HG03064 (cell line): ENCODE measurements at regions not wholly inside any gene's neighbourhood (a gene's known extent, or its start where the extent isn't known, plus 50 kb on each side); places are given as distances from the start of the nearest gene placed in this dataset.

ENCODE experiments used
- ATAC-seq: cut with Tn5 transposase; IDR thresholded peaks from one replicate; pipeline ENCODE4 v1.9.1; 2021; ENCODE audit warnings: low read depth; ENCODE audit not compliant: unreplicated experiment

GRCh38 chr16:72426386-72426785 lies 254.4 kb upstream of the PMFBP1 start:
- no peak for ATAC-seq

GRCh38 chr16:72425571-72426341 lies 253.8 kb upstream of the PMFBP1 start:
- ATAC-seq, result no peak

- no peak for ATAC-seq
These were observed 252.8 kb upstream of the PMFBP1 start for GRCh38 chr16:72424757-72425156.

- ATAC-seq, result no peak
These were observed 250.4 kb upstream of the PMFBP1 start for GRCh38 chr16:72422308-72422897.

GRCh38 chr16:72419638-72420037 lies 247.7 kb upstream of the PMFBP1 start:
- ATAC-seq, result no peak

GRCh38 chr16:72415379-72415778 lies 243.4 kb upstream of the PMFBP1 start:
- no peak for ATAC-seq

- ATAC-seq, result no peak
These were observed 238.5 kb upstream of the PMFBP1 start for GRCh38 chr16:72410492-72410891.

GRCh38 chr16:72409423-72409822 lies 237.5 kb upstream of the PMFBP1 start:
- no peak for ATAC-seq

GRCh38 chr16:72406390-72406789 lies 234.4 kb upstream of the PMFBP1 start:
- ATAC-seq, result no peak

- no peak for ATAC-seq
These were observed 232.3 kb upstream of the PMFBP1 start for GRCh38 chr16:72404299-72404698.

- ATAC-seq, result no peak
These were observed 229.1 kb upstream of the PMFBP1 start for GRCh38 chr16:72401084-72401361.

GRCh38 chr16:72400257-72401083 lies 228.5 kb upstream of the PMFBP1 start:
- no peak for ATAC-seq

GRCh38 chr16:72399811-72400210 lies 227.9 kb upstream of the PMFBP1 start:
- no peak for ATAC-seq

- ATAC-seq, result no peak
These were observed 225.9 kb upstream of the PMFBP1 start for GRCh38 chr16:72397876-72398275.

GRCh38 chr16:72394526-72394925 lies 222.6 kb upstream of the PMFBP1 start:
- ATAC-seq, result no peak

- ATAC-seq, result no peak
These were observed 217.8 kb upstream of the PMFBP1 start for GRCh38 chr16:72389791-72390190.

- ATAC-seq, result no peak
These were observed 216.1 kb upstream of the PMFBP1 start for GRCh38 chr16:72388007-72388406.

- ATAC-seq, result no peak
These were observed 212.7 kb upstream of the PMFBP1 start for GRCh38 chr16:72384651-72385050.

GRCh38 chr16:72380283-72380682 lies 208.3 kb upstream of the PMFBP1 start:
- no peak for ATAC-seq

GRCh38 chr16:72373201-72373600 lies 201.2 kb upstream of the PMFBP1 start:
- no peak for ATAC-seq

GRCh38 chr16:72372087-72373045 lies 200.4 kb upstream of the PMFBP1 start:
- ATAC-seq, result no peak
